Mammary epithelial cell (primary cell): ENCODE measurements at regions not wholly inside any gene's neighbourhood (a gene's known extent, or its start where the extent isn't known, plus 50 kb on each side); places are given as distances from the start of the nearest gene placed in this dataset.

Source experiments
- EZH2 ChIP-seq: IDR thresholded peaks from 2 replicates; pipeline ENCODE4 v1.6.1; 2012; ENCODE audit warnings: low read length, inconsistent platforms, borderline replicate concordance
- TF ChIP-seq, protein P1 (sequence below), 2 donors: IDR thresholded peaks in 1 of 2; conservative IDR thresholded peaks in 1 of 2; 2 replicates each; pipeline ENCODE4 v1.5.1; 2011 to 2012; ENCODE audit warnings: inconsistent platforms in 2 of 2, low read length in 2 of 2, mild to moderate bottlenecking in 2 of 2, control low read depth in 1 of 2, low read depth in 1 of 2; ENCODE audit not compliant: insufficient read depth in 1 of 2; ENCODE audit errors: extremely low read depth in 1 of 2

DNA sequence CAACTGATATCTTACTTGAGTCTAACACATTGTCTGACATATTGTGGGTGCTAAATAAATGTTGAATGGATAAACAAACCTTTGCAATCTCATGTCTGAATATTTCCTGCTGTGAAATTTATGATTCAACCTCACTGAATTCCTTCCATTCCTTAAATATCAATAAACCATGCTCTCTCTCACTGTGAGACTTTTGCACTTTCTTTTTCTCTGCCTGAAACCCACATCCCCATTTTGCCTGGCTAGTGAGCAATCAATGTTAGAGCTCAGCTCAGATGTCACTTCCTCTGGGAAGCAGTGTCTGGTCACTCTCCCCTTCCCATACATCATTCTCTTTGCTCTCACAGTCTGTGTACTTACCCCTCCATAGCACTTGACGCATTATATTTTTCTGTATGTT lies 383.7 kb upstream of the TRPC7 start:
- TF ChIP-seq, protein P1, sequence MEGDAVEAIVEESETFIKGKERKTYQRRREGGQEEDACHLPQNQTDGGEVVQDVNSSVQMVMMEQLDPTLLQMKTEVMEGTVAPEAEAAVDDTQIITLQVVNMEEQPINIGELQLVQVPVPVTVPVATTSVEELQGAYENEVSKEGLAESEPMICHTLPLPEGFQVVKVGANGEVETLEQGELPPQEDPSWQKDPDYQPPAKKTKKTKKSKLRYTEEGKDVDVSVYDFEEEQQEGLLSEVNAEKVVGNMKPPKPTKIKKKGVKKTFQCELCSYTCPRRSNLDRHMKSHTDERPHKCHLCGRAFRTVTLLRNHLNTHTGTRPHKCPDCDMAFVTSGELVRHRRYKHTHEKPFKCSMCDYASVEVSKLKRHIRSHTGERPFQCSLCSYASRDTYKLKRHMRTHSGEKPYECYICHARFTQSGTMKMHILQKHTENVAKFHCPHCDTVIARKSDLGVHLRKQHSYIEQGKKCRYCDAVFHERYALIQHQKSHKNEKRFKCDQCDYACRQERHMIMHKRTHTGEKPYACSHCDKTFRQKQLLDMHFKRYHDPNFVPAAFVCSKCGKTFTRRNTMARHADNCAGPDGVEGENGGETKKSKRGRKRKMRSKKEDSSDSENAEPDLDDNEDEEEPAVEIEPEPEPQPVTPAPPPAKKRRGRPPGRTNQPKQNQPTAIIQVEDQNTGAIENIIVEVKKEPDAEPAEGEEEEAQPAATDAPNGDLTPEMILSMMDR (conservative IDR thresholded peaks at IDR 0.05 in 1 of 2, IDR thresholded peaks at IDR 0.05 in 1 of 2; ENCODE audit: extremely low read depth in 1 of 2, insufficient read depth in 1 of 2, low read depth in 1 of 2, low read length in 2 of 2) = no peak
- TF ChIP-seq EZH2 = no peak
